Right lobe of liver (tissue), 4 donors: ENCODE measurements at regions not wholly inside any gene's neighbourhood (a gene's known extent, or its start where the extent isn't known, plus 50 kb on each side); places are given as distances from the start of the nearest gene placed in this dataset.
"Not testable (repeated sequence)": the region's sequence is repeated elsewhere in the genome, so short reads cannot be mapped to it uniquely, and the experiment has no call there.

ENCODE experiments used
- POLR2A ChIP-seq: fragments of 450-650 bp; IDR thresholded peaks from one replicate; pipeline ENCODE4 v1.6.1; 2017; ENCODE audit warnings: antibody characterized with exemption, mild to moderate bottlenecking
- TF ChIP-seq, protein P1 (sequence below), 4 donors: fragments of 200-600 bp in 3 of 4; fragments of 450-650 bp in 1 of 4; IDR thresholded peaks; one replicate each; pipeline versions ENCODE4 v1.5.1 to v1.8.0; 2016 to 2022; ENCODE audit warnings: antibody characterized with exemption in 4 of 4, mild to moderate bottlenecking in 2 of 4
- donor health status: DM: no; HTN: no; CAD: no.
- donor health status: DM: no; HTN: no; CAD: no.
- donor health status: DM: no; HTN: yes; CAD: no.

DNA sequence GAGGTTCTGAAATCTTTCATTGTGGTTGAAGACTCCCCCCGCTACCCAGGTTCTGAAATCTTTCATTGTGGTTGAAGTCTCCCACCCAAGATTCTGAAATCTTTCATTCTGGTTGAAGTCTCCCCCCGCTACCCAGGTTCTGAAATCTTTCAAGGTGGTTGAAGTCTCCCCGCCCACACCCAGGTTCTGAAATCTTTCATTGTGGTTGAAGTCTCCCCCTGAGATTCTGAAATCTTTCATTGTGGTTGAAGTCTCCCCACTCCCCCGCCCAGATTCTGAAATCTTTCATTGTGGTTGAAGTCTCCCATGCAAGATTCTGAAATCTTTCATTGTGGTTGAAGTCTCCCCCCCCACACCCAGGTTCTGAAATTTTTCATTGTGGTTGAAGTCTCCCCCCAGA is 916.6 kb downstream of the BRD1 start:
- TF ChIP-seq, protein P1, sequence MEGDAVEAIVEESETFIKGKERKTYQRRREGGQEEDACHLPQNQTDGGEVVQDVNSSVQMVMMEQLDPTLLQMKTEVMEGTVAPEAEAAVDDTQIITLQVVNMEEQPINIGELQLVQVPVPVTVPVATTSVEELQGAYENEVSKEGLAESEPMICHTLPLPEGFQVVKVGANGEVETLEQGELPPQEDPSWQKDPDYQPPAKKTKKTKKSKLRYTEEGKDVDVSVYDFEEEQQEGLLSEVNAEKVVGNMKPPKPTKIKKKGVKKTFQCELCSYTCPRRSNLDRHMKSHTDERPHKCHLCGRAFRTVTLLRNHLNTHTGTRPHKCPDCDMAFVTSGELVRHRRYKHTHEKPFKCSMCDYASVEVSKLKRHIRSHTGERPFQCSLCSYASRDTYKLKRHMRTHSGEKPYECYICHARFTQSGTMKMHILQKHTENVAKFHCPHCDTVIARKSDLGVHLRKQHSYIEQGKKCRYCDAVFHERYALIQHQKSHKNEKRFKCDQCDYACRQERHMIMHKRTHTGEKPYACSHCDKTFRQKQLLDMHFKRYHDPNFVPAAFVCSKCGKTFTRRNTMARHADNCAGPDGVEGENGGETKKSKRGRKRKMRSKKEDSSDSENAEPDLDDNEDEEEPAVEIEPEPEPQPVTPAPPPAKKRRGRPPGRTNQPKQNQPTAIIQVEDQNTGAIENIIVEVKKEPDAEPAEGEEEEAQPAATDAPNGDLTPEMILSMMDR (IDR thresholded peaks at IDR 0.05) = not testable (repeated sequence)
- not testable (repeated sequence) for TF ChIP-seq POLR2A
